MV-4-11 (cell line): ENCODE measurements at regions not wholly inside any gene's neighbourhood (a gene's known extent, or its start where the extent isn't known, plus 50 kb on each side); places are given as distances from the start of the nearest gene placed in this dataset.
"Not testable (repeated sequence)": the region's sequence is repeated elsewhere in the genome, so short reads cannot be mapped to it uniquely, and the experiment has no call there.

ENCODE experiments used
- DNase-seq: peaks from one replicate; lab custom pipeline; 2025; lab: John Stamatoyannopoulos, UW

GRCh38 chr12:90209029-90209428, 500.4 kb upstream of the ATP2B1 start:
- no peak for DNase-seq

GRCh38 chr12:90208379-90208778, 499.7 kb upstream of the ATP2B1 start:
- DNase-seq: not testable (repeated sequence)

- DNase-seq: no peak
Measured at GRCh38 chr12:90207799-90208198, 499.2 kb upstream of the ATP2B1 start.

- DNase-seq: no peak
Measured at GRCh38 chr12:90205165-90205564, 496.5 kb upstream of the ATP2B1 start.

- no peak for DNase-seq
Measured at GRCh38 chr12:90203556-90203955, 494.9 kb upstream of the ATP2B1 start.

- peak; percentile 32 for DNase-seq
Measured at GRCh38 chr12:90199006-90199405, 490.4 kb upstream of the ATP2B1 start.

- DNase-seq: no peak
Measured at GRCh38 chr12:90193500-90193899, 484.9 kb upstream of the ATP2B1 start.

- DNase-seq: no peak
Measured at GRCh38 chr12:90188857-90189256, 480.2 kb upstream of the ATP2B1 start.

GRCh38 chr12:90183201-90183600, 474.6 kb upstream of the ATP2B1 start:
- no peak for DNase-seq

GRCh38 chr12:90181216-90181615, 472.6 kb upstream of the ATP2B1 start:
- DNase-seq: no peak

- no peak for DNase-seq
Measured at GRCh38 chr12:90174956-90175355, 466.3 kb upstream of the ATP2B1 start.

- no peak for DNase-seq
Measured at GRCh38 chr12:90174198-90174510, 465.5 kb upstream of the ATP2B1 start.

- no peak for DNase-seq
Measured at GRCh38 chr12:90173499-90174197, 465.0 kb upstream of the ATP2B1 start.

- no peak for DNase-seq
Measured at GRCh38 chr12:90172524-90172923, 463.9 kb upstream of the ATP2B1 start.

- DNase-seq: no peak
Measured at GRCh38 chr12:90170740-90171139, 462.1 kb upstream of the ATP2B1 start.

GRCh38 chr12:90167518-90168208, 459.0 kb upstream of the ATP2B1 start:
- no peak for DNase-seq

- DNase-seq: no peak
Measured at GRCh38 chr12:90166671-90167070, 458.0 kb upstream of the ATP2B1 start.

GRCh38 chr12:90166012-90166411, 457.4 kb upstream of the ATP2B1 start:
- no peak for DNase-seq

GRCh38 chr12:90163975-90164374, 455.3 kb upstream of the ATP2B1 start:
- no peak for DNase-seq

- no peak for DNase-seq
Measured at GRCh38 chr12:90153827-90154226, 445.2 kb upstream of the ATP2B1 start.

- peak; percentile 55 for DNase-seq
Measured at GRCh38 chr12:90152897-90153624, 444.4 kb upstream of the ATP2B1 start.

- DNase-seq: no peak
Measured at GRCh38 chr12:90151491-90152015, 442.9 kb upstream of the ATP2B1 start.

GRCh38 chr12:90149453-90149852, 440.8 kb upstream of the ATP2B1 start:
- DNase-seq: no peak
